Raji (cell line): ENCODE measurements at regions not wholly inside any gene's neighbourhood (a gene's known extent, or its start where the extent isn't known, plus 50 kb on each side); places are given as distances from the start of the nearest gene placed in this dataset.

ENCODE experiments used
- POLR2A ChIP-seq: IDR thresholded peaks from 2 replicates; pipeline ENCODE4 v1.6.1; 2011; ENCODE audit warnings: low read depth, low read length, control low read depth; ENCODE audit not compliant: insufficient read depth

GRCh38 chr5:56306433-56307150 lies 73.5 kb upstream of the ANKRD55 start:
- TF ChIP-seq POLR2A = no peak

DNA sequence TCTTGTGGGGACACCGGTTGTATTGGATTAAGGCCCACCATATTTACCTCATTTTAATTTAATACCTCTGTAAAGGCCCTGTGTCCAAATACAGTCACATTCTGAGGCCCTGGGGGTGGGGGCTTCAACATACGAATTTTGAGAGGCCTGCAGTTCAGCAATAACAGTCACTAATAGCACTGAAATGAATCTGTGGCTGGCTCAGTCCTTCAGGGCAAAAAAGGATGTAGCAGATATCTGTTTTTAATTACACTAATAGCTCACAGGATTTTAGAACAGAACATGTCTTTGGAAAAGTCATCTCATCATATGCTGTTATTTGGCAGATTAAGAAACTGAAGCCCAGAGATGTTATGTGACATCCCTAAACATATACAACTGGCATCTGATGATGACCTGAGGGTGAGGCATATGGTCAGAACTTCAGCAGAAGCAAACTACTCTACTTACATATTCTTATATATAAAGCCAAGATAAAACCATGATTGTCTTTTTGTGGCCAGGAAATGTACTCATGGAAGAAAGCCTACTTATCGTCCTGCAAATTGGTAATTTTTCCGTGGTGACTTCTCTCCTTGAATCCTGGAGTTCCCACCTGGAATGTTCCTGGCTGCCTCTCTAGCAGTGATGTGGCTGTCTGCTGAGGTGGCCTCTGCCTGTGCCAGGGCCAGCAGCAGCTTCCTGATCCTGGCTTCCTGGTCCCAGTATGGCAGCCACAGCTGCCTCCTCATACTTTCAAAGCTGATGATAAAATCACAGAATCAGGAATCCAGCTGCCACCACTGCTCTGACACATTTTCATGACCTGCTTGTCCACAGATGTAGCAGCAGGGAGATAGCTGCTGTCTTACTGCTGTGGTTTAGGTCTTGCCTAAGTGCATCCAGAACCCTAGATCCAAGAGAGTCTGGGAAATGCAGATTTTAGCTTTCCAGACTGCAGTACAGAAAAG lies 72.1 kb upstream of the ANKRD55 start:
- TF ChIP-seq POLR2A = no peak

GRCh38 chr5:56303511-56303910 lies 70.4 kb upstream of the ANKRD55 start:
- TF ChIP-seq POLR2A = no peak

GRCh38 chr5:56302027-56302426 lies 68.9 kb upstream of the ANKRD55 start:
- no peak for TF ChIP-seq POLR2A

DNA sequence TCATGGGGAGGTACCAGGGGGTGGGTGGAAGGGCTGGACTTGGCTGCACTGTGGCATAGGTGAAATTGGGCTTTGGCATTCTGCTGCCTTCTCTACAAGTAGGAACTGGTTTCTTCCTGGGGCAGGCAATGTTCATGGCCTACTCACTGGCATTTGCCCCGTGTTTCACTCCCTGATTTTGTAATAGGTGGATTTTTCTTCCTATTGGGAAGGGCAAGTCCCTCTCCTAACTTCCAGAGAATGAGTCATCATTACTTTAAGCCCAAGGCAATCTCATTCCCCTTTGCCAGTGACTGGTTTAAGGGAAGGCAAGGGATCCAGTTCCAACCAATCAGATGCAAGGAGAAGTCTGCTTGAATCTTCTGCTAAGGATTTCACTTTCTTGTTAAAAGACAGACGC lies 67.9 kb upstream of the ANKRD55 start:
- no peak for TF ChIP-seq POLR2A

DNA sequence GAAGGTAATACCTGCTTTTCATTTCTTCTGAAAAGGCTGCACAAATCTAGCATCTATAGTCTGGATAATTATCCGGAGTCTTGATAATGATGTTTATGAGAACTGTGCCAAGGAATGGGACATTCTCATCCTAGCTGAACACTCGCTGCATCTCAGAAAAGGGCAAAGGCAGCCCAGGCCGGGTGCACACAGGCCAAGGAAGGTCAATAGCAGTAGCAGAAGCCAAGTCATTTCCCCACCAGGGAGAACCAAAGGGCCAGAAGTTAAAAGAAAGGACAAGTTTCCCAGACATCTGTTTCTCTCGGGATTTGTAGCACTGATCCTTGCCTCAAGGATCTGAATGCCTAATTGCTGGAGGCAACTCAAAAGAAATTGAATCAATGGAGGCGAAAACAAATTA lies 66.1 kb upstream of the ANKRD55 start:
- TF ChIP-seq POLR2A = no peak

- no peak for TF ChIP-seq POLR2A
Observed at GRCh38 chr5:56298336-56299090, 65.4 kb upstream of the ANKRD55 start.

DNA sequence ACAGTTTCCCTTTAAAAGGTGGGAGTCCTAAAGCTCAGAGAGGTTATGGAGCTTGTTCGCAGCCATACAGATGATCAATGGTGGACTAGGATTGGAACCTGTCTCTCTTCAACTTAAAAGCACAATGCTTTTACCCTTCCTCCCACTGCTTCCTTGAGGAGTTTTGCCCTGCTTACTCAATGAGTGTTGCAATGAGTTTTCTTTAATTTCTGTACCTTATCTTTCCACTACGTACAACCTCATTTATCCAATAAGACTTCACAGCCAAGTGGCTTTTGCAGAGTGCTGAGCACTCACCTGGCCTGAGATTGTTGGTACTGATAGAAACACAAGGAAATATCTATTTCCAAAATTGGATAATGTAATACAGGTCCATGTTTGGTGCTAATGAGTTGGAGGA lies 64.7 kb upstream of the ANKRD55 start:
- TF ChIP-seq POLR2A = no peak

GRCh38 chr5:56294354-56294753 lies 61.2 kb upstream of the ANKRD55 start:
- TF ChIP-seq POLR2A = no peak

DNA sequence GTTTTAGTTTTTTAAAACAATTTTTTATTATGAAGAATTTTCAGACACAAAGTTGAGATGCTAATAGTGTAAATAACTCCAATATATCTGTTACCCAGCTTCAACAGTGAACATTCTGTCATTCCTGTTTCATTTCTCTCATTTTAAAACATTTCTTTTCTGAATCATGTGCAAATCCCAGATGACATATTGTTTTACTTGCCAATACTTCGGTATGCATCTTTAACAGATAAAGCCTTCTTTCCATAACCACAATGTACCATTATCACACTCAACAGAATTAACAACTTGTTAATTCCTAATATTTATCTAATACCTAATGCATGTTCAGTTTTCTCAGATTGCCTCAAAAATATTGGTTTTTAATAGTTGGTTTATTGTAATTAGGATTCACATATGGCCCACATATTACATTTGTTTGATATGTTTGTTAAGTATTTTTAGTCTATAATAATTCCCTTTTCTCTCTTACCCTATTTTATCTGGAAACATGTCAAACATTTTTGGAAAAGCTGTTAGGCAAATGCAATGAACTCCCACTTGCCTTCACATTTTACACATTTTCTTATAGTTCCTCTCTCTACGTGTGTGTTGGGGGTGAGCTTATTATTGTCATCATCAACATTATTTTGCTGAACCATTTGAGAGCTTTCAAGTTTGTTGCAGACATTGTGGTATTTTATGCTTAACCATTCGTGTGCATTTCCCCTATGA lies 58.7 kb upstream of the ANKRD55 start:
- TF ChIP-seq POLR2A = no peak

DNA sequence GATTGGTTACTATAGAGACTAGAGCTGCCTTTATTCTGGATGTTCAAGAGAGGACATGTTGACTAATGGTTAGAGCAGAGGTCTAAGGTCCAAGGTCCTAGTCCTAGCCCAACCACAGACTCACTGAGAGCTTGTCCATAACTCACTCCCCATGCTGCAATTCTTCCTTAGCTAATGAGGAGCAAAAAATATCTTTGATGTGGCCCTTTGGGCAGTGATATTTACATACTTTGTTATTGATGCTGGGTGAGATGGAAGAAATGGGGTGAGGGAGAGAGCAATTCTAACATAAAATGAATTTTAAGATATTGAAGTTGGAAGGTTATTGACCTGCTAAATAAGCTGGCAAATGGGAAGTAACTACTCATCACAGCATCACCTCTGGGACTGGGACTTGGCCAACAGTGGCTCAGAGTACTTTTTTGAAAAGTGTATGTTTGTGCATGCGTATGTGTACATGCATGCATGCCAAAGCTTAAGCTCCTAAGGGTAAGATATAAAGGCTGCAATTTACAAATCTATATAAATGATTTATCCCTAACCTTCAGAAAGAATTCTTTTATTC lies 58.0 kb upstream of the ANKRD55 start:
- no peak for TF ChIP-seq POLR2A

DNA sequence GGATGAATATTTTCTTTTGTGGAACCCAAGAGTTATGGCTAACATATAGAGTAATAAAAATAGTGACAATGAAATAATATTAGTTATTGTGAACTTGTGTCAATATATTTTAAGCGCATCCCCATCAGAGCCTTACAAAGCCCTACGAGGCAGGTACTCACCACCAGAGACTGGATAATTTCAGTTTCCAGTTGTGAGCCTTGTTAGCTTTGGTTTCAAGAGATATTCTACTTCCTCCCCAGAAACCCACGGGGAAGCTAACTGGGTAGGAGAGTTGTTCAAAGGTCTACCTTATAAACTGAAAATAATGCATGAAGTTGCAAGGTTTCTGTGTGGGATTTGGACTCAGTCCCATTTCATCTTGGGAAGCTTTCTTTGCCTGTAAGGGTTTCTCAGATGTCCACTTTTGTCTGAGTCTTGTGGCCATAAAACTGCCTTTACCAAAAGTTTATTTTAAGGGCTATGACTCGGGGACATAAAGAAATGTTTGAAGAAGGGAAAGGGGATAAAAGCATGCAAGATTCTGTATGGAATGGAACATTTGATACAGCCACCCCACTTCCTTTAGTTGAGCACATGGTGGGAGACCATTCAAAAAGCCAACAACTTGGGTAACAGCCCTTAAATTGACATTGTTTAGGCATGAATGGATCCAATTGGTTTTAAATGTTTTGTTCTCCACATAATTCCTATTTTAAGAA lies 57.4 kb upstream of the ANKRD55 start:
- TF ChIP-seq POLR2A = no peak

- no peak for TF ChIP-seq POLR2A
Observed at GRCh38 chr5:56289602-56289987, 56.5 kb upstream of the ANKRD55 start.
